Prostate gland (tissue), 2 donors: ENCODE measurements at regions not wholly inside any gene's neighbourhood (a gene's known extent, or its start where the extent isn't known, plus 50 kb on each side); places are given as distances from the start of the nearest gene placed in this dataset.

Source experiments
- POLR2AphosphoS5 ChIP-seq: sonication (generic); formaldehyde crosslinking; IDR thresholded peaks from one replicate; pipeline ENCODE4 v1.6.1; 2017; ENCODE audit warnings: antibody characterized with exemption
- TF ChIP-seq, protein P1 (sequence below), 4 experiments: fragments of 200-600 bp in 2 of 4; fragments of 450-650 bp in 2 of 4; sonication (generic) in 2 of 4; IDR thresholded peaks; 1 replicate in 3 of 4; 2 replicates in 1 of 4; pipeline ENCODE4 v1.5.1; 2016 to 2019; ENCODE audit warnings: antibody characterized with exemption in 4 of 4, mild to moderate bottlenecking in 2 of 4, moderate library complexity in 2 of 4

DNA sequence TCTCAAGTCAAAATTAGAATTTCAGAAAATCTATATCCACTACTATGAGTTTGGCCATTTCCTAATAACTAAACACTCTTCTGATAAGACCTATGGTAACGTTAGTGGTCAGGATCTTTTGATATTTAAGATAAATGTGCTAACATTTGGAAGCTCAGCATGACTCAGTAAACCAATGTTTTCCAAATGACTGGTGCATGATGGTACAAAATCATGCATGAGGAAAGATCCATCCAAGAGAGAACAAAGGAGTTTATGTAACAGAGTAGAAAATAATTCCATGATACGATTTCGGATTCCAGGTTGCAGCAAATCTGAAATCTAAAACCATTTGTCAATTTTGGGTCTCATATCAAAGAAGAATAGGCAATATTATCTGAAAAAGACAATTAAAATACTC, 279.2 kb downstream of the NSG2 start:
- TF ChIP-seq, protein P1, sequence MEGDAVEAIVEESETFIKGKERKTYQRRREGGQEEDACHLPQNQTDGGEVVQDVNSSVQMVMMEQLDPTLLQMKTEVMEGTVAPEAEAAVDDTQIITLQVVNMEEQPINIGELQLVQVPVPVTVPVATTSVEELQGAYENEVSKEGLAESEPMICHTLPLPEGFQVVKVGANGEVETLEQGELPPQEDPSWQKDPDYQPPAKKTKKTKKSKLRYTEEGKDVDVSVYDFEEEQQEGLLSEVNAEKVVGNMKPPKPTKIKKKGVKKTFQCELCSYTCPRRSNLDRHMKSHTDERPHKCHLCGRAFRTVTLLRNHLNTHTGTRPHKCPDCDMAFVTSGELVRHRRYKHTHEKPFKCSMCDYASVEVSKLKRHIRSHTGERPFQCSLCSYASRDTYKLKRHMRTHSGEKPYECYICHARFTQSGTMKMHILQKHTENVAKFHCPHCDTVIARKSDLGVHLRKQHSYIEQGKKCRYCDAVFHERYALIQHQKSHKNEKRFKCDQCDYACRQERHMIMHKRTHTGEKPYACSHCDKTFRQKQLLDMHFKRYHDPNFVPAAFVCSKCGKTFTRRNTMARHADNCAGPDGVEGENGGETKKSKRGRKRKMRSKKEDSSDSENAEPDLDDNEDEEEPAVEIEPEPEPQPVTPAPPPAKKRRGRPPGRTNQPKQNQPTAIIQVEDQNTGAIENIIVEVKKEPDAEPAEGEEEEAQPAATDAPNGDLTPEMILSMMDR (IDR thresholded peaks at IDR 0.05), result no peak
- TF ChIP-seq POLR2AphosphoS5, result no peak
